ENCODE measurements at regions not wholly inside any gene's neighbourhood (a gene's known extent, or its start where the extent isn't known, plus 50 kb on each side); places are given as distances from the start of the nearest gene placed in this dataset.

- ChIA-PET CTCF (no interaction called here), POLR2A (no interaction called here)
- Histone ChIP-seq H3K4me1 (ENCODE audit: control insufficient read depth, insufficient read depth, low read length) (no peaks in the 10 kb centered on the region), H3K9me3 (ENCODE audit: control insufficient read depth, insufficient read depth, low read depth, low read length) (no peaks in the 10 kb centered on the region), H3K27ac (ENCODE audit: extremely low read depth, low read depth, low read length) (no peak overlapping the region), H3K36me3 (ENCODE audit: control insufficient read depth in 2 of 2, insufficient read depth in 1 of 2, low read length in 2 of 2) (no peaks in the 10 kb centered on the region), H3K4me3 (ENCODE audit: low read depth, low read length) (no peak overlapping the region)
- TF ChIP-seq PRDM4 (tag by site-specific recombination; IDR thresholded peaks at IDR 0.05) (no peak), KLF1 (tag by site-specific recombination; IDR thresholded peaks at IDR 0.05) (no peak), ZNF426 (tag by site-specific recombination; IDR thresholded peaks at IDR 0.05) (no peak), ZNF473 (tag by site-specific recombination; IDR thresholded peaks at IDR 0.05) (no peak), SP3 (tag by site-specific recombination; IDR thresholded peaks at IDR 0.05) (no peak), REST (tag by site-specific recombination; IDR thresholded peaks at IDR 0.05) (0 out of 2 replicates have a peak, but pooled peaks have one; percentile 50)
These were observed 477.3 kb downstream of the FGF9 start for GRCh38 chr13:22148187-22148586.

- H3K9me3 ChIP-seq (ENCODE audit: control insufficient read depth, insufficient read depth, low read depth, low read length) = no peaks in the 10 kb centered on the region
- H3K4me3 ChIP-seq (ENCODE audit: low read depth, low read length) = no peak overlapping the region
- H3K27ac ChIP-seq (ENCODE audit: extremely low read depth, low read depth, low read length) = no peak overlapping the region
- ChIA-PET POLR2A (no interaction called here), CTCF (interaction anchor here (0.6 to 0.8 kb wide), 3 partner anchors 8 to 278 kb away, joined by 3 to 4 read pairs (median 3); no protein-coding TSS in a partner anchor)
- H3K4me1 ChIP-seq (ENCODE audit: control insufficient read depth, insufficient read depth, low read length) = no peaks in the 10 kb centered on the region
- H3K36me3 ChIP-seq (ENCODE audit: control insufficient read depth in 2 of 2, insufficient read depth in 1 of 2, low read length in 2 of 2) = no peaks in the 10 kb centered on the region
- TF ChIP-seq ZNF792 (tag by site-specific recombination; IDR thresholded peaks at IDR 0.05) (no peak), GLI4 (tag by site-specific recombination; IDR thresholded peaks at IDR 0.05) (no peak), ZNF488 (tag by site-specific recombination; IDR thresholded peaks at IDR 0.05) (no peak), BCL11A (tag by site-specific recombination; IDR thresholded peaks at IDR 0.05; ENCODE audit: low read depth) (no peak), ZSCAN5A (tag by site-specific recombination; IDR thresholded peaks at IDR 0.05) (no peak), ZNF639 (tag by site-specific recombination; IDR thresholded peaks at IDR 0.05) (no peak), ZNF677 (tag by site-specific recombination; IDR thresholded peaks at IDR 0.05) (no peak), ZBTB48 (tag by site-specific recombination; IDR thresholded peaks at IDR 0.05) (no peak), ZNF274 (IDR thresholded peaks at IDR 0.05; ENCODE audit: low read length) (no peak), ZNF274 (tag by site-specific recombination; IDR thresholded peaks at IDR 0.05; ENCODE audit: borderline replicate concordance) (no peak), ZNF76 (tag by site-specific recombination; IDR thresholded peaks at IDR 0.05; ENCODE audit: borderline replicate concordance, low read depth) (no peak), ZFP69B (tag by site-specific recombination; IDR thresholded peaks at IDR 0.05) (no peak), HIC1 (tag by site-specific recombination; IDR thresholded peaks at IDR 0.05) (no peak), ZNF266 (tag by site-specific recombination; IDR thresholded peaks at IDR 0.05; ENCODE audit: low read depth) (no peak), PRDM1 (tag by site-specific recombination; IDR thresholded peaks at IDR 0.05) (no peak), FEZF1 (tag by site-specific recombination; IDR thresholded peaks at IDR 0.05) (no peak)
These were observed 481.9 kb downstream of the FGF9 start for GRCh38 chr13:22152751-22153150.
